PC-9 (cell line): ENCODE measurements at regions not wholly inside any gene's neighbourhood (a gene's known extent, or its start where the extent isn't known, plus 50 kb on each side); places are given as distances from the start of the nearest gene placed in this dataset.

Experiments
- BruUV-seq: library from RNA; stranded (reverse); fragments of 400-500 nt; replicated peaks from 2 replicates; lab custom pipeline; 2021; lab: Mats Ljungman, UMichigan
- CTCF ChIA-PET: fragments of 300-600 bp; sonication (Branson Sonifier 250); formaldehyde crosslinking; loops from one replicate; lab custom pipeline; 2022; ENCODE audit warnings: antibody characterized with exemption; lab: Charles Lee
- POLR2A ChIA-PET: fragments of 300-600 bp; sonication (Branson Sonifier 250); formaldehyde crosslinking; loops from one replicate; lab custom pipeline; 2022; ENCODE audit warnings: antibody characterized with exemption; ENCODE audit not compliant: unreplicated experiment; lab: Charles Lee
- DNase-seq, 2 experiments: peaks; one replicate each; pipeline versions ENCODE4 v3.0.0 to v3.0.0-alpha.2; 2015 to 2022; ENCODE audit warnings: mixed read lengths in 1 of 2
- H2AFZ ChIP-seq: fragments of 200-600 bp; sonication (generic); 2 replicates; pipeline ENCODE4 v1.8.1; 2017; ENCODE audit warnings: antibody characterized with exemption
- H3F3A ChIP-seq: fragments of 200-600 bp; sonication (generic); 2 replicates; pipeline ENCODE4 v1.8.1; 2017; ENCODE audit warnings: antibody characterized with exemption, mild to moderate bottlenecking, low read depth; ENCODE audit not compliant: insufficient read depth
- H3K27ac ChIP-seq: fragments of 200-600 bp; sonication (generic); 2 replicates; pipeline ENCODE4 v1.6.1; 2016; ENCODE audit warnings: mixed run types
- H3K27me3 ChIP-seq: fragments of 200-600 bp; sonication (generic); 2 replicates; pipeline ENCODE4 v1.6.1; 2016; ENCODE audit warnings: low read depth, mixed run types; ENCODE audit not compliant: insufficient read depth
- H3K36me3 ChIP-seq: fragments of 200-600 bp; sonication (generic); 2 replicates; pipeline ENCODE4 v1.6.1; 2016; ENCODE audit warnings: low read depth, mixed run types
- H3K4me1 ChIP-seq: fragments of 200-600 bp; sonication (generic); replicated peaks from 2 replicates; pipeline ENCODE4 v1.6.1; 2016; ENCODE audit warnings: mixed run types; ENCODE audit not compliant: insufficient read depth
- H3K4me2 ChIP-seq: fragments of 200-600 bp; sonication (generic); 2 replicates; pipeline ENCODE4 v1.6.1; 2017; ENCODE audit warnings: mixed run types
- H3K4me3 ChIP-seq: fragments of 200-600 bp; sonication (generic); 2 replicates; pipeline ENCODE4 v1.6.1; 2016; ENCODE audit warnings: mixed run types
- H3K79me2 ChIP-seq: fragments of 200-600 bp; sonication (generic); 2 replicates; pipeline ENCODE4 v1.6.1; 2017; ENCODE audit warnings: low read depth, mixed run types
- H3K9me2 ChIP-seq: fragments of 200-600 bp; sonication (generic); 2 replicates; pipeline ENCODE4 v1.8.1; 2017; ENCODE audit warnings: mild to moderate bottlenecking; ENCODE audit not compliant: insufficient read depth
- H3K9me3 ChIP-seq: fragments of 200-600 bp; sonication (generic); 2 replicates; pipeline ENCODE4 v1.8.1; 2016; ENCODE audit warnings: low read depth; ENCODE audit not compliant: insufficient read depth
- H4K20me1 ChIP-seq: fragments of 200-600 bp; sonication (generic); 2 replicates; pipeline ENCODE4 v1.8.1; 2017; ENCODE audit not compliant: insufficient read depth
- CTCF ChIP-seq: fragments of 200-600 bp; sonication (generic); conservative IDR thresholded peaks from 2 replicates; pipeline ENCODE4 v1.6.1; 2017; ENCODE audit warnings: mixed run types, antibody characterized with exemption, mild to moderate bottlenecking, moderate library complexity
- EZH2 ChIP-seq: fragments of 200-600 bp; sonication (generic); IDR thresholded peaks from 2 replicates; pipeline ENCODE4 v1.8.0; 2017; ENCODE audit warnings: antibody characterized with exemption, low read depth
- intact Hi-C: fragments of 100-400 bp; cut with micrococcal nuclease; formaldehyde crosslinking; loops from one replicate; pipeline ENCODE4 v1.10.0; 2022; ENCODE audit not compliant: unreplicated experiment

- no TSS peak for BruUV-seq
- H3K4me1 ChIP-seq: no peaks in the 10 kb centered on the region
- H3K9me2 ChIP-seq: no peaks in the 10 kb centered on the region
- H3K79me2 ChIP-seq: no peaks in the 10 kb centered on the region
- intact Hi-C loops: no loop called here
- no peak for TF ChIP-seq CTCF
- H2AFZ ChIP-seq: no peak overlapping the region
- CTCF ChIA-PET: no interaction called here
- H4K20me1 ChIP-seq: no peaks in the 10 kb centered on the region
- POLR2A ChIA-PET: no interaction called here
- H3F3A ChIP-seq: no peaks in the 10 kb centered on the region
- H3K27me3 ChIP-seq: no peaks in the 10 kb centered on the region
- H3K27ac ChIP-seq: no peak overlapping the region
- H3K4me3 ChIP-seq: no peak overlapping the region
- no peaks in the 10 kb centered on the region for H3K9me3 ChIP-seq
- H3K4me2 ChIP-seq: no peak overlapping the region
- H3K36me3 ChIP-seq: no peaks in the 10 kb centered on the region
- DNase-seq: no peak
Observed at GRCh38 chr4:129900430-129900953, 804.5 kb downstream of the C4orf33 start.

GRCh38 chr4:129901205-129901604 lies 805.3 kb downstream of the C4orf33 start:
- Histone ChIP-seq H2AFZ (no peak overlapping the region), H3K4me3 (no peak overlapping the region), H3K27me3 (no peaks in the 10 kb centered on the region), H3K4me1 (no peaks in the 10 kb centered on the region), H3K27ac (no peak overlapping the region), H3F3A (no peaks in the 10 kb centered on the region), H4K20me1 (no peaks in the 10 kb centered on the region), H3K9me3 (no peaks in the 10 kb centered on the region), H3K9me2 (no peaks in the 10 kb centered on the region), H3K79me2 (no peaks in the 10 kb centered on the region), H3K36me3 (no peaks in the 10 kb centered on the region), H3K4me2 (no peak overlapping the region)
- CTCF ChIA-PET: no interaction called here
- POLR2A ChIA-PET: no interaction called here
- no peak for DNase-seq
- no peak for TF ChIP-seq CTCF
- TF ChIP-seq EZH2: no peak
- intact Hi-C loops: no loop called here
- no TSS peak for BruUV-seq

- ChIA-PET POLR2A (interaction anchor here (0.6 kb wide), 1 partner anchor 562 kb away, joined by 4 read pairs; no protein-coding TSS in a partner anchor), CTCF (no interaction called here)
- H3F3A ChIP-seq: no peaks in the 10 kb centered on the region
- H3K27me3 ChIP-seq: no peaks in the 10 kb centered on the region
- no peak overlapping the region for H3K27ac ChIP-seq
- H2AFZ ChIP-seq: no peak overlapping the region
- no peaks in the 10 kb centered on the region for H3K36me3 ChIP-seq
- no peak overlapping the region for H3K4me3 ChIP-seq
- no peaks in the 10 kb centered on the region for H4K20me1 ChIP-seq
- no peaks in the 10 kb centered on the region for H3K9me2 ChIP-seq
- TF ChIP-seq CTCF: no peak
- TF ChIP-seq EZH2: no peak
- no peaks in the 10 kb centered on the region for H3K79me2 ChIP-seq
- no TSS peak for BruUV-seq
- no peaks in the 10 kb centered on the region for H3K4me1 ChIP-seq
- H3K4me2 ChIP-seq: no peak overlapping the region
- DNase-seq: no peak
- intact Hi-C loops: no loop called here
- no peaks in the 10 kb centered on the region for H3K9me3 ChIP-seq
Observed at GRCh38 chr4:129903861-129904260, 807.9 kb downstream of the C4orf33 start.
